ENCODE measurements at regions not wholly inside any gene's neighbourhood (a gene's known extent, or its start where the extent isn't known, plus 50 kb on each side); places are given as distances from the start of the nearest gene placed in this dataset.

- no peaks in the 10 kb centered on the region for H3K9me3 ChIP-seq (ENCODE audit: insufficient read depth, low read depth, low read length)
- no peak overlapping the region for H3K4me3 ChIP-seq (ENCODE audit: low read depth, low read length)
- no peak overlapping the region for H3K14ac ChIP-seq (ENCODE audit: low read length)
- DNase-seq, result no peak
- H3K79me1 ChIP-seq (ENCODE audit: low read length), result peaks cover 3% of the 10 kb centered on the region
- H3K9ac ChIP-seq (ENCODE audit: low read length), result no peak overlapping the region
- WGBS (ENCODE audit: extremely low coverage, insufficient coverage, insufficient read length), result no CpG with 5 or more reads among the region's 6 CpGs
- no peak overlapping the region for H3K27ac ChIP-seq (ENCODE audit: low read depth, low read length)
- no peak overlapping the region for H3K4ac ChIP-seq (ENCODE audit: low read depth, low read length)
- no peak overlapping the region for H2AK5ac ChIP-seq (ENCODE audit: low read length)
- H3K23ac ChIP-seq (ENCODE audit: low read length), result no peak overlapping the region
- no peak overlapping the region for H4K91ac ChIP-seq (ENCODE audit: low read depth, low read length)
- H2BK12ac ChIP-seq (ENCODE audit: low read length), result no peak overlapping the region
- H3K27me3 ChIP-seq (ENCODE audit: insufficient read depth, low read length), result no peaks in the 10 kb centered on the region
- peaks cover 7% of the 10 kb centered on the region in 2 experiments for H3K4me1 ChIP-seq (ENCODE audit: control insufficient read depth in 1 of 2, insufficient read depth in 2 of 2, low read length in 2 of 2)
- no peaks in the 10 kb centered on the region for H3K79me2 ChIP-seq (ENCODE audit: control insufficient read depth, insufficient read depth, low read length, poor library complexity)
- H2BK120ac ChIP-seq (ENCODE audit: insufficient read depth, low read length, poor library complexity), result no peak overlapping the region
- no peak overlapping the region for H4K8ac ChIP-seq (ENCODE audit: low read depth, low read length)
- H2AFZ ChIP-seq (ENCODE audit: insufficient read depth, low read length, poor library complexity), result no peak overlapping the region
- H2BK5ac ChIP-seq (ENCODE audit: low read depth, low read length, poor library complexity), result no peak overlapping the region
- no peaks in the 10 kb centered on the region for H3K36me3 ChIP-seq (ENCODE audit: control insufficient read depth in 1 of 2, insufficient read depth in 2 of 2, low read length in 2 of 2)
- H3K4me2 ChIP-seq (ENCODE audit: low read length), result no peak overlapping the region
- no peak overlapping the region for H4K12ac ChIP-seq (ENCODE audit: low read depth, low read length)
- H3K18ac ChIP-seq (ENCODE audit: low read length), result no peak overlapping the region
Measured at GRCh38 chr2:216307496-216307895, 64.8 kb downstream of the MARCHF4 start.

- H3K18ac ChIP-seq (ENCODE audit: low read length), result no peak overlapping the region
- DNase-seq, result no peak
- no peak overlapping the region for H2AK5ac ChIP-seq (ENCODE audit: low read length)
- H2AFZ ChIP-seq (ENCODE audit: insufficient read depth, low read length, poor library complexity), result no peak overlapping the region
- no peak overlapping the region for H2BK5ac ChIP-seq (ENCODE audit: low read depth, low read length, poor library complexity)
- no peak overlapping the region for H3K23ac ChIP-seq (ENCODE audit: low read length)
- no peak overlapping the region for H4K8ac ChIP-seq (ENCODE audit: low read depth, low read length)
- no peak overlapping the region for H3K4me3 ChIP-seq (ENCODE audit: low read depth, low read length)
- peaks cover 7% of the 10 kb centered on the region in 2 experiments for H3K4me1 ChIP-seq (ENCODE audit: control insufficient read depth in 1 of 2, insufficient read depth in 2 of 2, low read length in 2 of 2)
- no peak overlapping the region for H3K14ac ChIP-seq (ENCODE audit: low read length)
- H2BK12ac ChIP-seq (ENCODE audit: low read length), result no peak overlapping the region
- no peak overlapping the region for H4K12ac ChIP-seq (ENCODE audit: low read depth, low read length)
- H3K4ac ChIP-seq (ENCODE audit: low read depth, low read length), result no peak overlapping the region
- H3K79me1 ChIP-seq (ENCODE audit: low read length), result peaks cover 3% of the 10 kb centered on the region
- no peak overlapping the region for H4K91ac ChIP-seq (ENCODE audit: low read depth, low read length)
- no peak overlapping the region for H2BK120ac ChIP-seq (ENCODE audit: insufficient read depth, low read length, poor library complexity)
- WGBS (ENCODE audit: extremely low coverage, insufficient coverage, insufficient read length), result no CpG with 5 or more reads among the region's 6 CpGs
- H3K4me2 ChIP-seq (ENCODE audit: low read length), result no peak overlapping the region
- no peak overlapping the region for H3K9ac ChIP-seq (ENCODE audit: low read length)
- no peaks in the 10 kb centered on the region for H3K27me3 ChIP-seq (ENCODE audit: insufficient read depth, low read length)
- no peaks in the 10 kb centered on the region for H3K79me2 ChIP-seq (ENCODE audit: control insufficient read depth, insufficient read depth, low read length, poor library complexity)
- no peak overlapping the region for H3K27ac ChIP-seq (ENCODE audit: low read depth, low read length)
- H3K36me3 ChIP-seq (ENCODE audit: control insufficient read depth in 1 of 2, insufficient read depth in 2 of 2, low read length in 2 of 2), result no peaks in the 10 kb centered on the region
- no peaks in the 10 kb centered on the region for H3K9me3 ChIP-seq (ENCODE audit: insufficient read depth, low read depth, low read length)
Measured at GRCh38 chr2:216306868-216307267, 65.4 kb downstream of the MARCHF4 start.

GRCh38 chr2:216305574-216305973 is 66.7 kb downstream of the MARCHF4 start:
- Histone ChIP-seq H2BK120ac (ENCODE audit: insufficient read depth, low read length, poor library complexity) (no peak overlapping the region), H2BK12ac (ENCODE audit: low read length) (no peak overlapping the region), H2AK5ac (ENCODE audit: low read length) (no peak overlapping the region), H3K27ac (ENCODE audit: low read depth, low read length) (no peak overlapping the region), H3K79me1 (ENCODE audit: low read length) (peaks cover 3% of the 10 kb centered on the region), H3K36me3 (ENCODE audit: control insufficient read depth in 1 of 2, insufficient read depth in 2 of 2, low read length in 2 of 2) (no peaks in the 10 kb centered on the region), H4K91ac (ENCODE audit: low read depth, low read length) (no peak overlapping the region), H3K23ac (ENCODE audit: low read length) (no peak overlapping the region), H3K9me3 (ENCODE audit: insufficient read depth, low read depth, low read length) (no peaks in the 10 kb centered on the region), H3K4me3 (ENCODE audit: low read depth, low read length) (no peak overlapping the region), H3K14ac (ENCODE audit: low read length) (no peak overlapping the region), H4K12ac (ENCODE audit: low read depth, low read length) (no peak overlapping the region), H2AFZ (ENCODE audit: insufficient read depth, low read length, poor library complexity) (no peak overlapping the region), H4K8ac (ENCODE audit: low read depth, low read length) (no peak overlapping the region), H2BK5ac (ENCODE audit: low read depth, low read length, poor library complexity) (no peak overlapping the region), H3K18ac (ENCODE audit: low read length) (no peak overlapping the region), H3K4ac (ENCODE audit: low read depth, low read length) (no peak overlapping the region), H3K4me1 (ENCODE audit: control insufficient read depth in 1 of 2, insufficient read depth in 2 of 2, low read length in 2 of 2) (peaks cover 7% of the 10 kb centered on the region in 2 experiments), H3K4me2 (ENCODE audit: low read length) (no peak overlapping the region), H3K27me3 (ENCODE audit: insufficient read depth, low read length) (no peaks in the 10 kb centered on the region), H3K79me2 (ENCODE audit: control insufficient read depth, insufficient read depth, low read length, poor library complexity) (no peaks in the 10 kb centered on the region), H3K9ac (ENCODE audit: low read length) (no peak overlapping the region)
- no peak for DNase-seq
- no CpG with 5 or more reads among the region's 4 CpGs for WGBS (ENCODE audit: extremely low coverage, insufficient coverage, insufficient read length)

GRCh38 chr2:216302981-216303676 is 69.2 kb downstream of the MARCHF4 start:
- peak overlapping the region; percentile 64 for H3K4ac ChIP-seq (ENCODE audit: low read depth, low read length)
- peaks cover 3% of the 10 kb centered on the region for H3K79me1 ChIP-seq (ENCODE audit: low read length)
- H3K14ac ChIP-seq (ENCODE audit: low read length), result peak overlapping the region; percentile 67
- H3K18ac ChIP-seq (ENCODE audit: low read length), result no peak overlapping the region
- no peak overlapping the region for H2AFZ ChIP-seq (ENCODE audit: insufficient read depth, low read length, poor library complexity)
- H3K36me3 ChIP-seq (ENCODE audit: control insufficient read depth in 1 of 2, insufficient read depth in 2 of 2, low read length in 2 of 2), result no peaks in the 10 kb centered on the region
- no peak overlapping the region for H3K9ac ChIP-seq (ENCODE audit: low read length)
- H2AK5ac ChIP-seq (ENCODE audit: low read length), result no peak overlapping the region
- peak overlapping the region; percentile 72 for H2BK120ac ChIP-seq (ENCODE audit: insufficient read depth, low read length, poor library complexity)
- H3K4me1 ChIP-seq (ENCODE audit: control insufficient read depth in 1 of 2, insufficient read depth in 2 of 2, low read length in 2 of 2), result peaks cover 7 to 12% of the 10 kb centered on the region in 2 experiments
- peak overlapping the region; percentile 68 for H2BK12ac ChIP-seq (ENCODE audit: low read length)
- no peak overlapping the region for H4K12ac ChIP-seq (ENCODE audit: low read depth, low read length)
- H3K23ac ChIP-seq (ENCODE audit: low read length), result no peak overlapping the region
- no peak overlapping the region for H4K8ac ChIP-seq (ENCODE audit: low read depth, low read length)
- peak in 1 of 2 donors; percentile 70 for DNase-seq
- no peak overlapping the region for H2BK5ac ChIP-seq (ENCODE audit: low read depth, low read length, poor library complexity)
- H4K91ac ChIP-seq (ENCODE audit: low read depth, low read length), result no peak overlapping the region
- no CpG with 5 or more reads among the region's 3 CpGs for WGBS (ENCODE audit: extremely low coverage, insufficient coverage, insufficient read length)
- no peak overlapping the region for H3K4me2 ChIP-seq (ENCODE audit: low read length)
- peak overlapping the region; percentile 20 for H3K27ac ChIP-seq (ENCODE audit: low read depth, low read length)
- H3K9me3 ChIP-seq (ENCODE audit: insufficient read depth, low read depth, low read length), result no peaks in the 10 kb centered on the region
- H3K27me3 ChIP-seq (ENCODE audit: insufficient read depth, low read length), result no peaks in the 10 kb centered on the region
- no peaks in the 10 kb centered on the region for H3K79me2 ChIP-seq (ENCODE audit: control insufficient read depth, insufficient read depth, low read length, poor library complexity)
- H3K4me3 ChIP-seq (ENCODE audit: low read depth, low read length), result no peak overlapping the region
